IMR-90 (cell line): ENCODE measurements at regions not wholly inside any gene's neighbourhood (a gene's known extent, or its start where the extent isn't known, plus 50 kb on each side); places are given as distances from the start of the nearest gene placed in this dataset.

Experiments
- CTCF ChIP-seq: conservative IDR thresholded peaks from 2 replicates; pipeline ENCODE4 v1.5.1; 2012; ENCODE audit warnings: mild to moderate bottlenecking, low read depth, low read length, improper control_type of control experiment
- MAFK ChIP-seq: IDR thresholded peaks from 2 replicates; pipeline ENCODE4 v1.6.1; 2012; ENCODE audit warnings: low read depth, low read length, improper control_type of control experiment
- MAZ ChIP-seq: IDR thresholded peaks from 2 replicates; pipeline ENCODE4 v1.6.1; 2012; ENCODE audit warnings: low read depth, mild to moderate bottlenecking, low read length, improper control_type of control experiment, moderate library complexity, borderline replicate concordance
- POLR2A ChIP-seq: IDR thresholded peaks from 2 replicates; pipeline ENCODE4 v1.6.1; 2012; ENCODE audit warnings: mild to moderate bottlenecking, low read depth, low read length
- RAD21 ChIP-seq: IDR thresholded peaks from 2 replicates; pipeline ENCODE4 v1.6.1; 2012; ENCODE audit warnings: low read length, improper control_type of control experiment
- RCOR1 ChIP-seq: IDR thresholded peaks from 2 replicates; pipeline ENCODE4 v1.6.1; 2012; ENCODE audit warnings: mild to moderate bottlenecking, low read length, improper control_type of control experiment; ENCODE audit not compliant: insufficient replicate concordance

- TF ChIP-seq RAD21 (no peak), CTCF (no peak), RCOR1 (no peak), MAZ (no peak), MAFK (no peak), POLR2A (no peak)
These were observed 500.6 kb downstream of the KCTD12 start for GRCh38 chr13:76385586-76385985.
